GM18870 (cell line): ENCODE measurements at regions not wholly inside any gene's neighbourhood (a gene's known extent, or its start where the extent isn't known, plus 50 kb on each side); places are given as distances from the start of the nearest gene placed in this dataset.
"Not testable (repeated sequence)": the region's sequence is repeated elsewhere in the genome, so short reads cannot be mapped to it uniquely, and the experiment has no call there.

Source experiments
- ATAC-seq: cut with Tn5 transposase; IDR thresholded peaks from one replicate; pipeline ENCODE4 v1.9.1; 2021; ENCODE audit warnings: moderate library complexity; ENCODE audit not compliant: unreplicated experiment

GRCh38 chr5:57774439-57774838, 291.8 kb upstream of the ACTBL2 start:
- no peak for ATAC-seq

DNA sequence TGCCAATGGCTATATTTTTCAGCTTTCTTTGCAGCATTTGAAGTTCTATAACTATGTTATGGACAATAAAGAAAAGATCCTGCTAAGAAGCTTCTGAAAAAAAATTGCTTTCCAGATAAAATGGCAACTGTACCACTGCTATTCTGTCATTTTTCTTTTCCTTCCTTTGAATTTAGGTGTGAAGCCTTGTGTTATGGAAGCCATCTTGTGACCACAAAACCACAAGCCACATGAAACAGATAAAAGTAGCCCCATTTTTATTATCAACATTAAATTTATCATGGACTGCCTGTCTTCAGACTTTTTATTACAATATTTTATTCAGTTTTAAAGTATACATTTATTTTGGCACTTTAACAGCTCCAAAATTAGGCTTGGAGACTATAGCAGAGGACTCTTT, 289.9 kb upstream of the ACTBL2 start:
- no peak for ATAC-seq

- ATAC-seq, result no peak
Observed at GRCh38 chr5:57770039-57770438, 287.4 kb upstream of the ACTBL2 start.

DNA sequence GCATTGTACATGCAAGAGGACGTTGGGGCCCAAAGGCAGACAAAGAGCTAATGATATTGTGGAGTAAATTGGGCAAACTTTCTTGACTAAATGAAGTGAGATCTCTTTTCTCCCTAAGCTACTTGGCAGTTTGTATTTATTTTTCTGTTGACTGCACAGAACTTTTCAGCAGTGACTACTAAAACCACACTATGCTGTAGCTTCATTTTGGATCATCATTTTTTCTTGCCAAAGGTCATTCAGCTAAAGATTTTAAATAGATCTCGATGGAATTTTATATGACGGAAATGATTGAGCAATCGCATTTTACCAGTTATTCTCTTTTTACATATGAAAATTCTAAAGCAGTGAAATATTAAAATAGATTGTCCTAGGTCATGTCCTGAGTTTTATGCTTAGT, 286.1 kb upstream of the ACTBL2 start:
- no peak for ATAC-seq

GRCh38 chr5:57764479-57765089, 282.0 kb upstream of the ACTBL2 start:
- no peak for ATAC-seq

GRCh38 chr5:57761513-57761912, 278.9 kb upstream of the ACTBL2 start:
- ATAC-seq, result no peak

DNA sequence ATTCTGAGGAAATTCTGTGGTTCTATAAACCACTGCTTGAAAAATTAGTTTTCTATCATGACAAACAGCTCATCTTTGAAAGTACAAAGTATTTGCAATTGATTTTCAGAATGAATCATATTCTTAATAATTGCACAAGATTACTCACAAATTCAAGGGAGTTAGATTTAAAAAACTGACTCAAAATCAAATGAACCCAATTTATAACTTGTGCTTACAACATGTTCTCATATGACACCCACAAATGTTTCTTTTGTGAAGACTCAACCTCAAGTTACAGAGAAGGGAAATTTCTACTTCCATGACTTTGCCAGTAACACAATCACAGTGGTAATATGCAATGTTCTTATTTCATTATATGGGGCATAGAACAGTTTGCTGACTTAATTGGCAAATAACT, 272.0 kb upstream of the ACTBL2 start:
- no peak for ATAC-seq

GRCh38 chr5:57753446-57753845, 270.8 kb upstream of the ACTBL2 start:
- no peak for ATAC-seq

DNA sequence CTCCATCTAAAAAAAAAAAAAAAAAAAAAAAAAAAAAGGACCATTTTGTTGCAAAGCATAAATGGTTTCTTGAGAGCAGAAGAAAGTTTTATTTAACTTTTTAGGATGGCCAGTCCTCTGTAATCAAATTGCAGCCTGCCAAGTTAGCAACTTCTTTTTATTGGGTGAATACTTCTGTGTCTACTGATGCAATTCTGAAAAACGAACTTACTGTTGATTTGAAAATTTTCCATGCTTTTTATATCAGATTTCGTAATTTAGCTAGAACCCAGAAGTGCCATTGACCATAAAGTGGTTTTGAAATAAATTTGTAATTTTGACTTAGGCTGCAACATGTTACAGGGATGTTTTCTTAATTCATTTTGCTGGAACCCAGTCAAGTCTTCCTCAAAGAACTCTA, 269.1 kb upstream of the ACTBL2 start:
- no peak for ATAC-seq

GRCh38 chr5:57750891-57751290, 268.3 kb upstream of the ACTBL2 start:
- no peak for ATAC-seq

- ATAC-seq, result no peak
Observed at GRCh38 chr5:57750282-57750681, 267.7 kb upstream of the ACTBL2 start.

- ATAC-seq, result no peak
Observed at GRCh38 chr5:57749396-57749795, 266.8 kb upstream of the ACTBL2 start.

DNA sequence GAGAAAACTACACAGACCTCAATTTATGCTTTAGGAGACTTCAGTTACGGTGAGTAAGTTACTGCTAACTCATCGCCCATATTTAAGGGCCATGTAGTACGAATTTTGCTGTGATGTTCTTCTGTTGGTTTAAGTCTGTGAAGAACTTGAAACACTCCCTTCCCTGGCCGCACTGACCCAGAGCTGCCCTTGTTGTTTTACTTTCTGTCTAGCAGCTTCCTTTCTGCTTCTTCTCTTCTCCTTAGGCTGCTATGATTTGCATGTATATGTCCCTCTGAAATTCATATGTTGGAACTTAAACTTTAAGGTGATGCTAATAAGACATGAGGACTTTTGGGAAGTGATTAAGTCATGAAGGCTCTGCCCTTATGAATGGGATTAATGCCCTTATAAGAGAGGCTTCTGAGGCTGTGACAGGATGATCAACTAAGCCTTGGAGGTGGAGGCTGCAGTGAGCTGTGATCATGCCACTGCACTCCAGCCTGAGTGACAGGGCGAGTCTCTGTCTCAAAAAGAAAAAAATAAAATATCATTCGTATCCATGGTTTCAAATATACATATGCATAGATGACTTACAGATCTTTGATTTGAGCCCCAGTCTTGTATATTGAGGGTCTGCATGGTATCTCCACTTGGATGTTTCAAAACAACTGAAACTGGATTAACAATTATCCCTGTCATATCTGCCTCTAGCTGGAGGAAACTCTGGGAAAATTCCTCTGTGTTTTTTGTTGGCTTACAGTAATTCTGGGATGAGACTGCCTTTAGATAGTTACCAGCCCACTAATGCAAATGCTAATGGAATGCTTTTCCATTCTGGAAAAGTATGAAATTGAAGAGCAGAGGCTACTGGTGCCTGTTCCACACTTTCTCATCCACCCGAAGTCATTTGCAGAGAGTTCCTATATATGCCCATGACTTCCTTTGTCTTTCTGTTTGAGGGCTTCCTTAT, 263.4 kb upstream of the ACTBL2 start:
- no peak for ATAC-seq

DNA sequence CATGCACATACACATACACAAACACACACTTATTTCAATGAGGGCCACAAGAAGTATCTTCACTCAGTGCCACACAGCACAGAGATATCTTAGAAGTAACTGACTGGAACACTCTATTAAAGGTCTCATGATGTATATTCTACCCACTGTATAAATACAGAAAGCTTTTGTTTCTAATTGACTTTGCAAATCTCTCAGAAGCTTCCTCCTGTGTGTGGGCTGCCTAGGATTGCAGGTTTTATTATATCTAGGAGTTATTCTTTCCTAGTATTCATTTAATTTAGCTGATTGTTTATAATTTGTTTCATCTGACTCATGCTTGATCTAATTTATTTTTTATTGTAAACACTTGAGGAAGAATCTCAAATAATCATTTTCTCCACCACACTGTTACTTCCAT, 262.4 kb upstream of the ACTBL2 start:
- ATAC-seq, result no peak

- no peak for ATAC-seq
Observed at GRCh38 chr5:57741336-57741735, 258.7 kb upstream of the ACTBL2 start.

GRCh38 chr5:57738787-57739186, 256.2 kb upstream of the ACTBL2 start:
- ATAC-seq, result no peak

DNA sequence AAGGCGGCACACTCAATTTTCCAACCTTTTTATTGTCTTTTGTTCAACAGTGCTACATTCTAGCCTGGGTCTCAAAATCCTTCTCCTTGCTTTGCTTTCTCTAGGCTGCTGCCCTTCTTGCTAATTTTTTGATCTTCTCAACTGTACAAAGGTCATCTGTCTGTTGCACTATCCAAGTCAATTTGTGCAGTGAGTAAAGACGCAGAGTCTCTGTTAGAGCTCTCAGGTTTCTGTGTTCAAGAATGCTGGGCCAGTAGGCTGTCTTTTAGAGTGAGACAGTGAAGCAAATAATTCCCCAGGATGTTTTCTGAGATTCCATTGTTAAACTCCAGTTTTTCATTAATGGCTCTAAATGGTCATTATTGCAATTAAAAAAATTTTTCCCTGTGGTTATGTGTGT, 255.7 kb upstream of the ACTBL2 start:
- no peak for ATAC-seq

DNA sequence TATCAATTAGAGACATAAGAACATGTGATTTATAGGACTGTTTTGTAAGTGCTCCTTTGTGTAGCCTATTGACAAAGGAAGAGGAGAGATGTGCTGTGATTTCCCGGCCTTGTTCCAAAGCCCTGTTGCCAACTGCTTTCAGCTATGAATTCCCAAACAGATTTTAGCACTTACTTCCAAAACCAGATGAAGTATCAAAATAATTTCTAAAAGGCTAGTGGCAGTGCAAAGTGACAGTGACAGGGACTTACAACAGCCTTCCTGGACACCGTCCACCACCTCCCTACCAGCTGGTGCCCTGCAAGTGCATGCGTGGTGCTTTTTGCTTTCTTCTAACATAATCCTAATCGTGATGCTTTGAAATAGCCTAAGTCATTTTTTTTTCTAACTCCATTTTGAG, 254.1 kb upstream of the ACTBL2 start:
- no peak for ATAC-seq

GRCh38 chr5:57735279-57736153, 252.9 kb upstream of the ACTBL2 start:
- ATAC-seq, result not testable (repeated sequence)

GRCh38 chr5:57734296-57734695, 251.7 kb upstream of the ACTBL2 start:
- no peak for ATAC-seq

DNA sequence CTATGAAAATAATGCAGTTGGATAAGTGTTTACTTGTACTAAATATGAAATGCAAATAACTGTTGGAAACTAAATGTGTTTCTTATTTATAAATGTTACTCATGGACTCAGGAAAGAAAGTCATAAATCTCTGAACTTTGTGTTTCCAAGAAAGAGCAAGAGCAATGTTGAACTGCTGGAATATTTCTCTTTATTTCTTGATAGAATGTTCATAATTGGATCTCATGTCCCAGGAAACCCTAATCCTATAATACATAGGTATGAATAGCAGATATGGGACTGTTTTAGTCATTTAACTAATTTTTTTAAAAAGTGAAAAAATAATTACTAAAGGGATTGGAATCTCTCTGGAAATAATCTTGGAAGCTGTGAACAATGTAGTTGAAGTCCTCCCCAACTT, 245.0 kb upstream of the ACTBL2 start:
- no peak for ATAC-seq
